Liver (tissue), 8 donors: ENCODE measurements at regions not wholly inside any gene's neighbourhood (a gene's known extent, or its start where the extent isn't known, plus 50 kb on each side); places are given as distances from the start of the nearest gene placed in this dataset.

Experiments
- DNase-seq: peaks from one replicate; pipeline ENCODE4 v3.0.0-alpha.2; 2017; ENCODE audit warnings: low spot score
- H3K27ac ChIP-seq, 2 donors: one replicate each; pipeline ENCODE4 v1.7.0; 2013; ENCODE audit warnings: inconsistent platforms in 2 of 2, low read length in 2 of 2, control low read depth in 1 of 2, low read depth in 1 of 2, mild to moderate bottlenecking in 1 of 2
- H3K27me3 ChIP-seq, 4 donors: one replicate each; pipeline versions ENCODE4 v1.6.1 to v1.7.0; 2013; ENCODE audit warnings: low read length in 3 of 4, inconsistent platforms in 1 of 4, mild to moderate bottlenecking in 1 of 4, moderate library complexity in 1 of 4; ENCODE audit not compliant: control insufficient read depth in 4 of 4, insufficient read depth in 4 of 4
- H3K36me3 ChIP-seq, 4 donors: one replicate each; pipeline versions ENCODE4 v1.6.1 to v1.7.0; 2013; ENCODE audit warnings: low read length in 3 of 4, mild to moderate bottlenecking in 3 of 4, low read depth in 1 of 4, moderate library complexity in 1 of 4; ENCODE audit not compliant: control insufficient read depth in 4 of 4, insufficient read depth in 3 of 4
- H3K4me1 ChIP-seq, 4 donors: one replicate each; pipeline versions ENCODE4 v1.6.1 to v1.7.0; 2013; ENCODE audit warnings: low read length in 3 of 4, mild to moderate bottlenecking in 3 of 4, moderate library complexity in 1 of 4; ENCODE audit not compliant: control insufficient read depth in 4 of 4, insufficient read depth in 4 of 4
- H3K4me3 ChIP-seq, 3 donors: one replicate each; pipeline versions ENCODE4 v1.6.1 to v1.7.0; 2013; ENCODE audit warnings: low read length in 3 of 3, control low read depth in 1 of 3, low read depth in 1 of 3, mild to moderate bottlenecking in 1 of 3
- H3K9ac ChIP-seq, 2 donors: one replicate each; pipeline ENCODE4 v1.7.0; 2013; ENCODE audit warnings: low read length in 2 of 2, mild to moderate bottlenecking in 2 of 2, moderate library complexity in 2 of 2, control low read depth in 1 of 2, low read depth in 1 of 2
- H3K9me3 ChIP-seq, 4 donors: one replicate each; pipeline versions ENCODE4 v1.6.1 to v1.7.0; 2013; ENCODE audit warnings: low read length in 3 of 4; ENCODE audit not compliant: control insufficient read depth in 4 of 4
- CTCF ChIP-seq: fragments of 150-350 bp; IDR thresholded peaks from 2 replicates; pipeline ENCODE4 v1.5.1; 2017; ENCODE audit warnings: improper control_type of control experiment, low read depth, low read length; ENCODE audit not compliant: missing input control
- FOXA1 ChIP-seq: IDR thresholded peaks from 2 replicates; pipeline ENCODE4 v1.6.1; 2016; ENCODE audit warnings: antibody characterized with exemption
- GABPA ChIP-seq, 2 donors: IDR thresholded peaks in 1 of 2; conservative IDR thresholded peaks in 1 of 2; 2 replicates each; pipeline ENCODE4 v1.6.1; 2016; ENCODE audit warnings: antibody characterized with exemption in 2 of 2, mild to moderate bottlenecking in 1 of 2, moderate library complexity in 1 of 2
- HNF4A ChIP-seq, 2 donors: conservative IDR thresholded peaks; 2 replicates each; pipeline ENCODE4 v1.6.1; 2016; ENCODE audit warnings: antibody characterized with exemption in 2 of 2, mild to moderate bottlenecking in 2 of 2
- HNF4G ChIP-seq: IDR thresholded peaks from 2 replicates; pipeline ENCODE4 v1.6.1; 2016; ENCODE audit warnings: antibody characterized with exemption
- JUND ChIP-seq, 2 donors: IDR thresholded peaks; 2 replicates each; pipeline ENCODE4 v1.6.1; 2016; ENCODE audit warnings: antibody characterized with exemption in 2 of 2
- NR2F2 ChIP-seq: IDR thresholded peaks from 2 replicates; pipeline ENCODE4 v1.6.1; 2016; ENCODE audit warnings: antibody characterized with exemption
- SP1 ChIP-seq: IDR thresholded peaks from 2 replicates; pipeline ENCODE4 v1.6.1; 2018; ENCODE audit warnings: antibody characterized with exemption, mild to moderate bottlenecking
- TAF1 ChIP-seq: conservative IDR thresholded peaks from 2 replicates; pipeline ENCODE4 v1.6.1; 2016; ENCODE audit warnings: antibody characterized with exemption, mild to moderate bottlenecking
- YY1 ChIP-seq: IDR thresholded peaks from 2 replicates; pipeline ENCODE4 v1.6.1; 2016; ENCODE audit warnings: antibody characterized with exemption, mild to moderate bottlenecking
- WGBS: extraction: QIAGEN DNeasy Blood & Tissue Kit; methylation state at CpG from one replicate; pipeline ENCODE4 v1.1.7; 2013; 5-methylcytosine and 5-hydroxymethylcytosine counted together
- TF ChIP-seq, protein P1 (sequence below): IDR thresholded peaks from 2 replicates; pipeline ENCODE4 v1.6.1; 2016; ENCODE audit warnings: antibody characterized with exemption, mild to moderate bottlenecking
- TF ChIP-seq, protein P2 (sequence below): IDR thresholded peaks from 2 replicates; pipeline ENCODE4 v1.6.1; 2016; ENCODE audit warnings: antibody characterized with exemption
- TF ChIP-seq, protein P3 (sequence below): IDR thresholded peaks from 2 replicates; pipeline ENCODE4 v1.6.1; 2016; ENCODE audit warnings: antibody characterized with exemption
- donor health status: healthy.
- donor health status: healthy.
- donor health status: healthy.
- donor health status: healthy.
- donor health status: healthy.

DNA sequence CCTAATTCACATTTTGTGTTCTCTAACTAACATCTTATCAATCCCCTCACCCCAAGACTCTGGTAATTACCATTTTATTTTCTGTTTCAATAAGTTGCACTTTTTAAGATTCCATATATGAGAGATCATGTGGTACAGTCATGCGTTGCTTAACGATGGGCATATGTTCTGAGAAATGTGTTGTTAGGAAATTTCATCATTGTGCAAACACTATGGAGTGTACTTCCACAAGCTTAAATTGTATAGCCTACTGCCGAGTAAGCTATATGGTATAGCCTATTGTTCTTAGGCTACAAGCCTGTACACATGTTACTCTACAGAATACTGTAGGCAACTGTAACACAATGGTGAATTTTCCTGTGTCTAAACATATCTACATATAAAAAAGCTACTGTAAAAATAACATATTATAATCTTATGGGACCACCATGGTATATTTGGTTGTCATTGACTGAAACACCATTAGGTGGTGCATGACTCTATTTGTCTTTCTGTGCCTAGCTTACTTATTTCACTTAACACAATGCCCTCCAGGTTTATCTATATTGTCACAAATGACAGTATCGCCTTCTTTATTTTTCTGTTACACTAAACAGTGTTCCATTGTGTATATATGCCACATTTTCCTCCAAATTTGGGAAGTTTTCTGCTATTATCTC, 473.4 kb upstream of the LMO3 start:
- Histone ChIP-seq H3K36me3 (no peaks in the 10 kb centered on the region), H3K4me3 (no peak overlapping the region), H3K4me1 (no peaks in the 10 kb centered on the region), H3K27me3 (no peaks in the 10 kb centered on the region), H3K9ac (no peak overlapping the region), H3K27ac (no peak overlapping the region), H3K9me3 (no peaks in the 10 kb centered on the region)
- DNase-seq, result no peak
- no peak for TF ChIP-seq HNF4A (conservative IDR thresholded peaks at IDR 0.05)
- TF ChIP-seq TAF1, result no peak
- no peak for TF ChIP-seq FOXA1
- TF ChIP-seq, protein P1, sequence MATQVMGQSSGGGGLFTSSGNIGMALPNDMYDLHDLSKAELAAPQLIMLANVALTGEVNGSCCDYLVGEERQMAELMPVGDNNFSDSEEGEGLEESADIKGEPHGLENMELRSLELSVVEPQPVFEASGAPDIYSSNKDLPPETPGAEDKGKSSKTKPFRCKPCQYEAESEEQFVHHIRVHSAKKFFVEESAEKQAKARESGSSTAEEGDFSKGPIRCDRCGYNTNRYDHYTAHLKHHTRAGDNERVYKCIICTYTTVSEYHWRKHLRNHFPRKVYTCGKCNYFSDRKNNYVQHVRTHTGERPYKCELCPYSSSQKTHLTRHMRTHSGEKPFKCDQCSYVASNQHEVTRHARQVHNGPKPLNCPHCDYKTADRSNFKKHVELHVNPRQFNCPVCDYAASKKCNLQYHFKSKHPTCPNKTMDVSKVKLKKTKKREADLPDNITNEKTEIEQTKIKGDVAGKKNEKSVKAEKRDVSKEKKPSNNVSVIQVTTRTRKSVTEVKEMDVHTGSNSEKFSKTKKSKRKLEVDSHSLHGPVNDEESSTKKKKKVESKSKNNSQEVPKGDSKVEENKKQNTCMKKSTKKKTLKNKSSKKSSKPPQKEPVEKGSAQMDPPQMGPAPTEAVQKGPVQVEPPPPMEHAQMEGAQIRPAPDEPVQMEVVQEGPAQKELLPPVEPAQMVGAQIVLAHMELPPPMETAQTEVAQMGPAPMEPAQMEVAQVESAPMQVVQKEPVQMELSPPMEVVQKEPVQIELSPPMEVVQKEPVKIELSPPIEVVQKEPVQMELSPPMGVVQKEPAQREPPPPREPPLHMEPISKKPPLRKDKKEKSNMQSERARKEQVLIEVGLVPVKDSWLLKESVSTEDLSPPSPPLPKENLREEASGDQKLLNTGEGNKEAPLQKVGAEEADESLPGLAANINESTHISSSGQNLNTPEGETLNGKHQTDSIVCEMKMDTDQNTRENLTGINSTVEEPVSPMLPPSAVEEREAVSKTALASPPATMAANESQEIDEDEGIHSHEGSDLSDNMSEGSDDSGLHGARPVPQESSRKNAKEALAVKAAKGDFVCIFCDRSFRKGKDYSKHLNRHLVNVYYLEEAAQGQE, result no peak
- no peak for TF ChIP-seq NR2F2
- TF ChIP-seq CTCF, result no peak
- TF ChIP-seq, protein P2, sequence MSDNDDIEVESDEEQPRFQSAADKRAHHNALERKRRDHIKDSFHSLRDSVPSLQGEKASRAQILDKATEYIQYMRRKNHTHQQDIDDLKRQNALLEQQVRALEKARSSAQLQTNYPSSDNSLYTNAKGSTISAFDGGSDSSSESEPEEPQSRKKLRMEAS, result no peak
- no peak for TF ChIP-seq SP1
- TF ChIP-seq, protein P3, sequence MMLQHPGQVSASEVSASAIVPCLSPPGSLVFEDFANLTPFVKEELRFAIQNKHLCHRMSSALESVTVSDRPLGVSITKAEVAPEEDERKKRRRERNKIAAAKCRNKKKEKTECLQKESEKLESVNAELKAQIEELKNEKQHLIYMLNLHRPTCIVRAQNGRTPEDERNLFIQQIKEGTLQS, result no peak
- WGBS, result 83% methylated on average over 4 of the region's 4 CpGs

GRCh38 chr12:17077594-17077993, 471.6 kb upstream of the LMO3 start:
- Histone ChIP-seq H3K36me3 (no peaks in the 10 kb centered on the region), H3K4me1 (no peaks in the 10 kb centered on the region), H3K27me3 (no peaks in the 10 kb centered on the region), H3K9ac (no peak overlapping the region), H3K4me3 (no peak overlapping the region), H3K27ac (no peak overlapping the region), H3K9me3 (no peaks in the 10 kb centered on the region)
- TF ChIP-seq HNF4A (conservative IDR thresholded peaks at IDR 0.05) (no peak), HNF4G (no peak), TAF1 (no peak), JUND (IDR thresholded peaks at IDR 0.05) (no peak), GABPA (IDR thresholded peaks at IDR 0.05 in 1 of 2, conservative IDR thresholded peaks at IDR 0.05 in 1 of 2) (no peak), YY1 (no peak)
- TF ChIP-seq, protein P1, result no peak
- DNase-seq, result no peak
- WGBS, result 80% methylated on average over 3 of the region's 3 CpGs
